Endothelial cell of umbilical vein (primary cell): ENCODE measurements at regions not wholly inside any gene's neighbourhood (a gene's known extent, or its start where the extent isn't known, plus 50 kb on each side); places are given as distances from the start of the nearest gene placed in this dataset.

Source experiments
- BruUV-seq: library from RNA; stranded (reverse); fragments of 400-500 nt; replicated peaks from 2 replicates; lab custom pipeline; 2021; lab: Mats Ljungman, UMichigan
- CTCF ChIA-PET: fragments of 300-600, 350-600 bp; sonication (Branson Sonifier 250); formaldehyde crosslinking; loops from one replicate; lab custom pipeline; 2021; ENCODE audit warnings: antibody characterized with exemption, inconsistent platforms; lab: Charles Lee
- POLR2A ChIA-PET: fragments of 300-600, 350-600 bp; sonication (Branson Sonifier 250); formaldehyde crosslinking; loops from one replicate; lab custom pipeline; 2021; ENCODE audit warnings: antibody characterized with exemption, inconsistent platforms; lab: Charles Lee
- DNase-seq: peaks from one replicate; pipeline ENCODE4 v3.0.0-alpha.2; 2011; ENCODE audit warnings: low read depth, low spot score
- FAIRE-seq: peaks from 2 replicates; lab custom pipeline; 2011; peaks lifted over from hg19 to GRCh38; lab: Jason Lieb, UNC
- H2AFZ ChIP-seq: 2 replicates; pipeline ENCODE4 v1.6.0; 2012; ENCODE audit warnings: low read depth, low read length, control low read depth, inconsistent platforms
- H3K27ac ChIP-seq: 2 replicates; pipeline ENCODE4 v1.5.1; 2011; ENCODE audit warnings: low read depth, mild to moderate bottlenecking, control low read depth, low read length, moderate library complexity; ENCODE audit not compliant: insufficient read depth
- H3K27me3 ChIP-seq, 2 experiments: 2 replicates each; pipeline versions ENCODE4 v1.6.0 to v1.6.1; 2011; ENCODE audit warnings: low read length in 2 of 2, mixed read lengths in 1 of 2; ENCODE audit not compliant: control insufficient read depth in 2 of 2, insufficient read depth in 2 of 2
- H3K36me3 ChIP-seq, 2 experiments: 2 replicates in 1 of 2; 3 replicates in 1 of 2; pipeline ENCODE4 v1.5.1; 2011; ENCODE audit warnings: low read length in 2 of 2, mild to moderate bottlenecking in 1 of 2, moderate library complexity in 1 of 2; ENCODE audit not compliant: control insufficient read depth in 2 of 2, insufficient read depth in 2 of 2; ENCODE audit errors: extremely low read depth in 1 of 2
- H3K4me1 ChIP-seq: 3 replicates; pipeline ENCODE4 v1.5.1; 2011; ENCODE audit warnings: mild to moderate bottlenecking, low read length; ENCODE audit not compliant: control insufficient read depth, insufficient read depth; ENCODE audit errors: extremely low read depth
- H3K4me2 ChIP-seq: 2 replicates; pipeline ENCODE4 v1.6.1; 2011; ENCODE audit warnings: low read length, control low read depth, mixed read lengths; ENCODE audit not compliant: insufficient read depth
- H3K4me3 ChIP-seq, 3 experiments: fragments of 200-600 bp in 1 of 3; sonication (generic), shearing (Covaris generic) in 1 of 3; replicated peaks in 1 of 3; 2 replicates each; pipeline ENCODE4 v1.5.1; 2011 to 2016; ENCODE audit warnings: control low read depth in 3 of 3, low read length in 3 of 3, mild to moderate bottlenecking in 2 of 3, inconsistent platforms in 1 of 3, low read depth in 1 of 3, moderate library complexity in 1 of 3; ENCODE audit not compliant: insufficient read depth in 1 of 3
- H3K79me2 ChIP-seq: 2 replicates; pipeline ENCODE4 v1.6.0; 2012; ENCODE audit warnings: low read length, inconsistent platforms; ENCODE audit not compliant: control insufficient read depth, insufficient read depth
- H3K9ac ChIP-seq: replicated peaks from 2 replicates; pipeline ENCODE3; 2011; ENCODE audit warnings: low read length, control low read depth; ENCODE audit not compliant: insufficient read depth; ENCODE audit errors: extremely low read depth
- H3K9me1 ChIP-seq: replicated peaks from 3 replicates; pipeline ENCODE4 v1.6.0; 2011; ENCODE audit warnings: mild to moderate bottlenecking, low read length; ENCODE audit not compliant: control insufficient read depth, insufficient read depth; ENCODE audit errors: extremely low read depth
- H3K9me3 ChIP-seq: replicated peaks from 2 replicates; pipeline ENCODE4 v1.5.1; 2012; ENCODE audit warnings: low read length, inconsistent platforms; ENCODE audit not compliant: control insufficient read depth, insufficient read depth
- H4K20me1 ChIP-seq: replicated peaks from 2 replicates; pipeline ENCODE3; 2011; ENCODE audit warnings: mild to moderate bottlenecking, low read length; ENCODE audit not compliant: control insufficient read depth, insufficient read depth; ENCODE audit errors: extremely low read depth
- EZH2 ChIP-seq: IDR thresholded peaks from 2 replicates; pipeline ENCODE4 v1.6.1; 2012; ENCODE audit warnings: borderline replicate concordance, low read depth, mild to moderate bottlenecking, moderate library complexity, low read length, inconsistent platforms; ENCODE audit not compliant: severe bottlenecking
- FOS ChIP-seq: IDR thresholded peaks from 2 replicates; pipeline ENCODE4 v1.6.1; 2011; ENCODE audit warnings: mild to moderate bottlenecking, low read length, moderate library complexity, borderline replicate concordance; ENCODE audit not compliant: insufficient read depth
- GATA2 ChIP-seq: IDR thresholded peaks from 2 replicates; pipeline ENCODE4 v1.7.0; 2011; ENCODE audit warnings: low read depth, mild to moderate bottlenecking, moderate library complexity, mixed read lengths, low read length; ENCODE audit not compliant: insufficient read length, insufficient read depth
- JUN ChIP-seq: IDR thresholded peaks from 2 replicates; pipeline ENCODE4 v1.6.1; 2011; ENCODE audit warnings: borderline replicate concordance, low read depth; ENCODE audit not compliant: insufficient read length, insufficient read depth
- MAX ChIP-seq: IDR thresholded peaks from 2 replicates; pipeline ENCODE4 v1.6.1; 2011; ENCODE audit not compliant: insufficient read depth, insufficient read length
- MYC ChIP-seq: IDR thresholded peaks from one replicate; pipeline ENCODE4 v1.6.1; 2011; ENCODE audit warnings: mild to moderate bottlenecking, low read depth, low read length
- POLR2A ChIP-seq: IDR thresholded peaks from 2 replicates; pipeline ENCODE4 v1.6.1; 2012; ENCODE audit warnings: low read depth, mild to moderate bottlenecking, control low read depth, low read length
- POLR2AphosphoS5 ChIP-seq: IDR thresholded peaks from 2 replicates; pipeline ENCODE4 v1.6.1; 2012; ENCODE audit warnings: low read depth, mild to moderate bottlenecking, control low read depth, low read length, moderate library complexity; ENCODE audit not compliant: insufficient read depth
- dilution Hi-C: fragments of 300-500 bp; cut with MboI; formaldehyde crosslinking; loops from one replicate; pipeline ENCODE4 v1.15.0; 2019; ENCODE audit warnings: low sequenced_read_pairs; ENCODE audit not compliant: extremely low pct_ligation_motif_present
- intact Hi-C: fragments of 100-400 bp; cut with micrococcal nuclease; formaldehyde crosslinking; loops from one replicate; pipeline ENCODE4 v1.10.0; 2022
- TF ChIP-seq, protein P1 (sequence below), 2 donors: IDR thresholded peaks; 1 replicate in 1 of 2; 2 replicates in 1 of 2; pipeline ENCODE4 v1.5.1; 2011; ENCODE audit warnings: low read length in 2 of 2, mild to moderate bottlenecking in 2 of 2, moderate library complexity in 2 of 2, control low read depth in 1 of 2, inconsistent platforms in 1 of 2, low read depth in 1 of 2; ENCODE audit not compliant: insufficient read depth in 1 of 2; ENCODE audit errors: extremely low read depth in 1 of 2

GRCh38 chr3:80618295-80619256 is 850.8 kb upstream of the ROBO1 start:
- no peaks in the 10 kb centered on the region for H3K79me2 ChIP-seq
- POLR2A ChIA-PET, result no interaction called here
- no peak overlapping the region for H3K27ac ChIP-seq
- CTCF ChIA-PET, result interaction anchor here (0.7 to 1.4 kb wide), 2 partner anchors 16 to 58 kb away, joined by 3 to 4 read pairs; no protein-coding TSS in a partner anchor
- peak overlapping the region; percentile 47 for H3K4me2 ChIP-seq
- TF ChIP-seq, protein P1, sequence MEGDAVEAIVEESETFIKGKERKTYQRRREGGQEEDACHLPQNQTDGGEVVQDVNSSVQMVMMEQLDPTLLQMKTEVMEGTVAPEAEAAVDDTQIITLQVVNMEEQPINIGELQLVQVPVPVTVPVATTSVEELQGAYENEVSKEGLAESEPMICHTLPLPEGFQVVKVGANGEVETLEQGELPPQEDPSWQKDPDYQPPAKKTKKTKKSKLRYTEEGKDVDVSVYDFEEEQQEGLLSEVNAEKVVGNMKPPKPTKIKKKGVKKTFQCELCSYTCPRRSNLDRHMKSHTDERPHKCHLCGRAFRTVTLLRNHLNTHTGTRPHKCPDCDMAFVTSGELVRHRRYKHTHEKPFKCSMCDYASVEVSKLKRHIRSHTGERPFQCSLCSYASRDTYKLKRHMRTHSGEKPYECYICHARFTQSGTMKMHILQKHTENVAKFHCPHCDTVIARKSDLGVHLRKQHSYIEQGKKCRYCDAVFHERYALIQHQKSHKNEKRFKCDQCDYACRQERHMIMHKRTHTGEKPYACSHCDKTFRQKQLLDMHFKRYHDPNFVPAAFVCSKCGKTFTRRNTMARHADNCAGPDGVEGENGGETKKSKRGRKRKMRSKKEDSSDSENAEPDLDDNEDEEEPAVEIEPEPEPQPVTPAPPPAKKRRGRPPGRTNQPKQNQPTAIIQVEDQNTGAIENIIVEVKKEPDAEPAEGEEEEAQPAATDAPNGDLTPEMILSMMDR (IDR thresholded peaks at IDR 0.05; ENCODE audit: extremely low read depth in 1 of 2, insufficient read depth in 1 of 2, low read depth in 1 of 2, low read length in 2 of 2), result no peak
- TF ChIP-seq MYC (no peak), JUN (no peak), POLR2AphosphoS5 (no peak), FOS (no peak), POLR2A (no peak), EZH2 (no peak), GATA2 (no peak), MAX (no peak)
- no peaks in the 10 kb centered on the region for H3K9me1 ChIP-seq
- H4K20me1 ChIP-seq, result no peaks in the 10 kb centered on the region
- no peaks in the 10 kb centered on the region for H3K27me3 ChIP-seq
- FAIRE-seq, result peak; percentile 18
- no peak overlapping the region for H3K4me3 ChIP-seq
- peaks cover 3% of the 10 kb centered on the region for H3K4me1 ChIP-seq
- no TSS peak for BruUV-seq
- no peak overlapping the region for H2AFZ ChIP-seq
- intact Hi-C loops (no loop called here), dilution Hi-C loops (no loop called here)
- H3K9me3 ChIP-seq, result no peaks in the 10 kb centered on the region
- no peak overlapping the region for H3K9ac ChIP-seq
- H3K36me3 ChIP-seq, result no peaks in the 10 kb centered on the region
- peak; percentile 21 for DNase-seq
